Lung (tissue), 11 donors: ENCODE measurements at regions not wholly inside any gene's neighbourhood (a gene's known extent, or its start where the extent isn't known, plus 50 kb on each side); places are given as distances from the start of the nearest gene placed in this dataset.

ENCODE experiments used
- ATAC-seq: fragments of 200-7000 bp; cut with Tn5 transposase; one replicate; pipeline ENCODE4 v1.9.1; 2020; ENCODE audit warnings: moderate number of reproducible peaks; ENCODE audit not compliant: insufficient read depth, low FRiP score
- DNase-seq, 3 donors: peaks; one replicate each; pipeline ENCODE4 v3.0.0-alpha.2; 2013 to 2017
- H3K27ac ChIP-seq, 2 donors: one replicate each; pipeline ENCODE4 v1.5.1; 2013; ENCODE audit warnings: mild to moderate bottlenecking in 2 of 2, moderate library complexity in 2 of 2, control low read depth in 1 of 2, inconsistent platforms in 1 of 2, low read depth in 1 of 2, low read length in 1 of 2
- H3K27me3 ChIP-seq, 3 donors: one replicate each; pipeline ENCODE4 v1.5.1; 2013; ENCODE audit warnings: low read length in 2 of 3; ENCODE audit not compliant: control insufficient read depth in 3 of 3, insufficient read depth in 3 of 3
- H3K36me3 ChIP-seq, 4 donors: one replicate each; pipeline ENCODE4 v1.5.1; 2013; ENCODE audit warnings: low read length in 4 of 4, mild to moderate bottlenecking in 1 of 4, moderate library complexity in 1 of 4; ENCODE audit not compliant: control insufficient read depth in 4 of 4, insufficient read depth in 4 of 4
- H3K4me1 ChIP-seq, 5 donors: one replicate each; pipeline ENCODE4 v1.5.1; 2013; ENCODE audit warnings: low read length in 5 of 5, mild to moderate bottlenecking in 2 of 5, moderate library complexity in 1 of 5; ENCODE audit not compliant: control insufficient read depth in 5 of 5, insufficient read depth in 5 of 5
- H3K4me3 ChIP-seq: one replicate; pipeline ENCODE4 v1.5.1; 2013; ENCODE audit warnings: mild to moderate bottlenecking, control low read depth, moderate library complexity
- H3K9ac ChIP-seq, 2 donors: one replicate each; pipeline ENCODE4 v1.5.1; 2013; ENCODE audit warnings: low read length in 2 of 2, control low read depth in 1 of 2; ENCODE audit not compliant: insufficient read depth in 1 of 2
- H3K9me3 ChIP-seq, 4 donors: one replicate each; pipeline ENCODE4 v1.5.1; 2013; ENCODE audit warnings: low read length in 3 of 4, mild to moderate bottlenecking in 1 of 4, moderate library complexity in 1 of 4; ENCODE audit not compliant: control insufficient read depth in 4 of 4, insufficient read depth in 3 of 4
- CTCF ChIP-seq: IDR thresholded peaks from 2 replicates; pipeline ENCODE4 v1.5.1; 2012; ENCODE audit warnings: mild to moderate bottlenecking; ENCODE audit errors: control extremely low read depth, extremely low read depth
- WGBS, 2 donors: extraction: QIAGEN DNeasy Blood & Tissue Kit; methylation state at CpG; one replicate each; pipeline ENCODE4 v1.1.7; 2013; 5-methylcytosine and 5-hydroxymethylcytosine counted together
- donor health status: control.
- donor health status: control.
- donor health status: Bipolar disorder and iron deficiency.
- donor health status: healthy.
- donor health status: DM: yes; HTN: yes; CAD: no.

DNA sequence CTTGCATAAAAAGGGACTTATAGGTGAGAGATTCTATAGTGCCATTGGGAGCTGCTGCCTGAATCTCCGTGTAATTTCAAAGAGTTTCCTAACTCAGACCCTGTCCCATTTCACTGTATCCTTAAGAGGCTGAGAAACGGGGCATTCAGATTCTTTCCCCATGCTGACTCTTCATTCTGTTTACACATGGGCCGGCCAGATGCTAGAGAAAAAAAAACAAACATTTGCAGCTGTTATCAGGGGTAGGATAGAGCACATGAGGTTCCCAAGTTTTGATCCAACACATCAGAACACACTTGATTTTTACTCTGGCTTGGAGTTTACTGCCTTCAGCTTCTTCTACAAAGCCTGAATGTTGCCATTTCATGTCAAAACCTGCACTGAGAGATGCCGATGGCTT, 215.9 kb upstream of the TPRG1 start:
- Histone ChIP-seq H3K9me3 (no peaks in the 10 kb centered on the region), H3K27me3 (no peaks in the 10 kb centered on the region), H3K4me1 (peaks cover 0 to 24% (median 4%) of the 10 kb centered on the region in 5 donors), H3K36me3 (no peaks in the 10 kb centered on the region), H3K27ac (peak overlapping the region in 1 of 2 donors; percentile 48), H3K4me3 (no peak overlapping the region), H3K9ac (no peak overlapping the region)
- DNase-seq = peak in 2 of 3 donors; percentile 72 to 80
- no peak for ATAC-seq
- 54 to 79% methylated on average over 4 of the region's 4 CpGs for WGBS, 2 donors
- no peak for TF ChIP-seq CTCF

DNA sequence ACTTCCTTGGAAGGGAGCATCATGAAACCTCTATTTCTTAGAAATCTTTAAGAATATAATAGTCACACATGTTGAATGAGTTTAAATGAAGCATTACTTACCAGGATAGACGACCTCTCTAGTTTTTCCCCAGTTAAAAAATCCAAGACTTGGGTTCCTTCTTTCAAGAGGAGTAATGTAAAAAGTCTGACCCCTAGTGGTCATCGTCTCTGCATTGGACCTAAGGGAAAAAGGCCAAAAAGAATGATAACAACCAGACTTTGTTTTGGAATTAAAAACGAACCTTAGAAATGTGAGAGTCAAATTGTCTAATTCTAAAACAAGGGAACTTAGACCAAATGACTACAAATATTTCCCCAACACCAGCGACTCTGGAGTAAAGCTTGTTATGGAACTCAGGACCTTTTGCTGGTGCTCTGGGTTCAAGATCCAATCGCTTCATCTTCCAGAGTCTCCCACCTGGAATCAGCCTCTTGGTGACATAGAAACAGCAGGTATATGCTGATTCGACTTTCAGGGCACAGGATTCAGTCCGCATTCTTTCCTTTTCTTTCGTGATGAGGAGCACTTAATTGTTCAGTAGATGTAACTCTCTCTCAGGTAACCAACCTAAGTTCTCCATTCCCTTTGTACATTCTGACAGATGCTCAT, 214.8 kb upstream of the TPRG1 start:
- no peak overlapping the region for H3K27ac ChIP-seq
- 41 to 42% methylated on average over 8 of the region's 8 CpGs for WGBS, 2 donors

DNA sequence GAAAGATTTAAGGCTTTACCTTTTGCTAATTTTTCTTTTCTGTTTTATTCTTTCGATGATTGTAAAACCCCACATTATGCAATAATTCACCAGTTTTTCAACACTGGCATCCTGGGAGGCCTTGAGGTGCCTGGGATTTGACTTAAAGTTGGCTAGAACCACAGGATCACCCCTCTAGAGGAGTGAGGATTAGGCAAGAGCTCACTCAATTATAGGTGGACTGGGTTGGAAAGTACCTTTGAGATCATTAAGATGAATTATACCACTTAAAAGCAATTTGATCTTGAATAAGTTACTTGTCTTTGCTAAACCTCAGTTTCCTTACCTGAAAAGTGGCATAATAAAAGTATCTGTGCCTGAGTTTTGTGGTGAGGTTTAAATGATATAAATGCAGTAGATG, 212.8 kb upstream of the TPRG1 start:
- Histone ChIP-seq H3K4me1 (peaks cover 0 to 13% (median 5%) of the 10 kb centered on the region in 5 donors), H3K27me3 (no peaks in the 10 kb centered on the region), H3K36me3 (no peaks in the 10 kb centered on the region), H3K27ac (no peak overlapping the region), H3K9me3 (no peaks in the 10 kb centered on the region), H3K9ac (no peak overlapping the region), H3K4me3 (no peak overlapping the region)
- WGBS, 2 donors = 36 to 53% methylated on average over 1 of the region's 1 CpG
- ATAC-seq (no peak), DNase-seq (no peak)
- no peak for TF ChIP-seq CTCF

More for the DNA sequence above, 214.8 kb upstream of the TPRG1 start:
- Histone ChIP-seq H3K36me3 (no peaks in the 10 kb centered on the region), H3K9me3 (no peaks in the 10 kb centered on the region), H3K9ac (no peak overlapping the region), H3K27me3 (no peaks in the 10 kb centered on the region), H3K4me3 (no peak overlapping the region), H3K4me1 (peaks cover 0 to 13% (median 0%) of the 10 kb centered on the region in 5 donors)
- peak; percentile 65 for TF ChIP-seq CTCF
- no peak for ATAC-seq
- peak in 2 of 3 donors; percentile 69 to 81 for DNase-seq
